ENCODE measurements at regions not wholly inside any gene's neighbourhood (a gene's known extent, or its start where the extent isn't known, plus 50 kb on each side); places are given as distances from the start of the nearest gene placed in this dataset.
"Not testable (repeated sequence)": the region's sequence is repeated elsewhere in the genome, so short reads cannot be mapped to it uniquely, and the experiment has no call there.

GRCh38 chr6:137808191-137808590 lies 58.9 kb upstream of the TNFAIP3 start:
- peak; percentile 94 for DNase-seq

- no peak for DNase-seq
These were observed 58.2 kb upstream of the TNFAIP3 start for GRCh38 chr6:137808836-137809315.

GRCh38 chr6:137809895-137810553 lies 57.0 kb upstream of the TNFAIP3 start:
- DNase-seq, result not testable (repeated sequence)

GRCh38 chr6:137810554-137811120 lies 56.4 kb upstream of the TNFAIP3 start:
- DNase-seq, result no peak

GRCh38 chr6:137811121-137811915 lies 55.7 kb upstream of the TNFAIP3 start:
- peak; percentile 85 for DNase-seq

- DNase-seq, result no peak
These were observed 55.0 kb upstream of the TNFAIP3 start for GRCh38 chr6:137811916-137812553.

- DNase-seq, result no peak
These were observed 53.6 kb upstream of the TNFAIP3 start for GRCh38 chr6:137813308-137813970.

- DNase-seq, result not testable (repeated sequence)
These were observed 53.0 kb upstream of the TNFAIP3 start for GRCh38 chr6:137814030-137814429.

GRCh38 chr6:137815692-137816091 lies 51.4 kb upstream of the TNFAIP3 start:
- no peak for DNase-seq

- DNase-seq, result no peak
These were observed 50.9 kb upstream of the TNFAIP3 start for GRCh38 chr6:137816133-137816579.

GRCh38 chr6:137816688-137817618 lies 50.1 kb upstream of the TNFAIP3 start:
- no peak for DNase-seq
